Cardiac septum (tissue), 1 donor: ENCODE measurements at regions not wholly inside any gene's neighbourhood (a gene's known extent, or its start where the extent isn't known, plus 50 kb on each side); places are given as distances from the start of the nearest gene placed in this dataset.

ENCODE experiments used
- DNase-seq: peaks from one replicate; pipeline ENCODE4 v3.0.0-alpha.2; 2020; ENCODE audit warnings: low spot score
- intact Hi-C: fragments of 100-400 bp; cut with DNase I; formaldehyde crosslinking; loops from one replicate; pipeline ENCODE4 v1.14.0; 2022
- donor health status: DM: no; HTN: no; CAD: no.

DNA sequence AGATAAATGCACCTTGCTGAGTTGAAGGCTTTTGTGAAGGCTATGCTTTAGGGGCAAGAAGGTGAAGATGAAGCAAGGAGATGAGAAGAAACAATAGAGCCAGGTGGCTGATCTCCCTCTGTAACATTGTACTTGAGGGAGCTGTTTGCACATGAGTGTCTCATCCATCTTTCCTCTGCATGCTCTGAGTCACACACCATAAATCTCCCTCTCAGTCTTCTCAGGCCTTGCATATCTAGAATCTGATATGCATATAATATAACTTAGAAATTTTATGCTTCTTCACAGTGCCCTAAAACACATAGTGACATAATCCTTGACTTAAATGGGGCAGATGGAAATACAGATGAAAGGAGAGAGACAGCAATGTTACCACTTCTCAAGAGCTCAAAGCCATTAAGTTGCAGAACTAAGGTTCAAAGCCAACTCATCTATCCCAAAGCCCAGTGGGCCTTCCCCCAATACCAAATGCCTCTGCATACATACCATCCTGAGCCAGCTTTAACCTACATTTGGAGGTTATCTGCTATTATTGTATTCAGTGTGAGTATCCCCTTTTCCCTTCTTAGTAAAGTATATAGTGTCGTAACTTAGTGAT, 62.4 kb upstream of the STXBP5 start:
- intact Hi-C loops, result no loop called here
- DNase-seq, result no peak

- no peak for DNase-seq
- intact Hi-C loops, result no loop called here
These were observed 61.5 kb upstream of the STXBP5 start for GRCh38 chr6:147142684-147143245.

- intact Hi-C loops, result no loop called here
- DNase-seq, result no peak
These were observed 55.1 kb upstream of the STXBP5 start for GRCh38 chr6:147149092-147149491.

DNA sequence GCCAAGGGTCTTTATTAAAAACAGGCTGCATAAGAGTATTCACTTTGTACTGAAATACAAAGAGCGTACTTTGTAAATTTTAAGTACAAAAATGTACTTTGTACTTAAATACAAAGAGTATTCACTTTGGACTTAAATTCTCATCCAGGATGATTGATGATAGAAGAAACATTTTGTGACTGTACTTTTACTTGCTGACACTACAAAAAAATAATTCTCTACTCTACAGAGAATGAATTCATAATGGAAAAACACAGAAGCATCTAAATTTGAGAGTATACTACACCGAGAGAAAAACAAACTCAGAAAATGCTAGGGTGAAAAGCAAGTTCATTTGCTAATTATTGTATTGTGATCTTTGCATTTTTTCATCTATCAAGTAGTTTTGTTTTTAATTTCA, 54.4 kb upstream of the STXBP5 start:
- intact Hi-C loops, result no loop called here

GRCh38 chr6:147150293-147150692, 53.9 kb upstream of the STXBP5 start:
- no peak for DNase-seq
- intact Hi-C loops, result no loop called here

More for the DNA sequence above, 54.4 kb upstream of the STXBP5 start:
- DNase-seq, result no peak
